ENCODE measurements at regions not wholly inside any gene's neighbourhood (a gene's known extent, or its start where the extent isn't known, plus 50 kb on each side); places are given as distances from the start of the nearest gene placed in this dataset.

DNA sequence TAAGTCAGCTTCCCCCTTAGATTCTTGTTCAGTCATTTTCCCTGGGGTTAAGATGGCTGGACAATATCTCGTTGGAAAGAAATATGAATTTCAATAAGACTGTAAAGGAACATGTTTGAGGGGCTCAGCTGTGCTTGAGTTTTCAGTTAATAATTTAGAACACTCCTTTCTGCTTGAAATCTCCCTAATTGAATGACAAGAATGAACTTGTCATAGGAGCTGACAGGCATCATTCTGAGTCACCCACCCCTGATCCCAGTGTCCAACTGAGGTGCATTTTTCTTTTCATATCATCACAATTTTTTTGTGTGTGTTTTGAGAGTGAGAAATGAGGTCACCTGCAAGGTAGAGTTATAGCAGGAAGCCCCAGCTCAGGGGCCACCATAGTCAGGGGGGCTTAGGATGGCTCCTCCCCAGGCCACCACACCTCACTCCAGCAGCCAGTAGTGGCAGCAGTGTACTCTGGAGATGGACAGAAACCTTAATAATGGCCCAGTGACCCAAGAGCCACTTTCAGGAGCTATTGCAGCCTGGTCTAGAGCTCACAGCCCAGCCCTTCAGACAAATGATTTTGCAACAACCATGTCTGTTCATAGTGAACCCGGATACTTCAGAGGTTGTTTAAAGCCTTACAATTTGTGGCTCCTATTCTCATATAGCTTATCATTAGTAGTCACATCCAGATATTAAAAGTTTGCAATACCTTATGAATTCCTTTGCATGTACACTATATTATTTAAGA, 174.5 kb downstream of the MAIP1 start:
- Mint-ChIP-seq H3K4me1 (no peaks in the 10 kb centered on the region), H3K36me3 (peaks cover 2% of the 10 kb centered on the region), H3K27me3 (no peaks in the 10 kb centered on the region), H3K4me3 (no peak overlapping the region), H3K9me3 (peaks cover 0 to 2% (median 0%) of the 10 kb centered on the region in 3 donors), H3K27ac (no peak overlapping the region)

DNA sequence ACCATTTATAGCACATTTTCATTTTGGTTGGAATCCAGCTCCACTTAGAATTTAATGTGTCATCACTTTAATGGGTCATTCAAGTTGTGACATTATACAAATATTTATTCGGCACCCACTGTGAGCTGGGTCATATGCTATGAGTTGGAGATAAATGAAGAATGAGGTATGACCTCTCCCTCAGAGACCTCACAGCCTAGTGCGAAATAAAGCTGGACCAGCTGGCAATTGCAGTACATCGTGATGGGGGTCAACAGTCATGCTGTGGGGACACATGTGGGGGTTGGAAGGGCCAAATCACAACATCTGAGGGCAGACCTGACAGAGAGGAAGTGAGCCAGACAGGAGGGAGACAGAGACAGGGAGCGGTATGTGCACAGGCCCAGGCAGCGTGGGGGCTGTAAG, 175.4 kb downstream of the MAIP1 start:
- Mint-ChIP-seq H3K36me3 (peaks cover 2% of the 10 kb centered on the region), H3K4me3 (no peak overlapping the region), H3K27ac (no peak overlapping the region), H3K27me3 (no peaks in the 10 kb centered on the region), H3K9me3 (peaks cover 0 to 2% (median 0%) of the 10 kb centered on the region in 3 donors), H3K4me1 (no peaks in the 10 kb centered on the region)

DNA sequence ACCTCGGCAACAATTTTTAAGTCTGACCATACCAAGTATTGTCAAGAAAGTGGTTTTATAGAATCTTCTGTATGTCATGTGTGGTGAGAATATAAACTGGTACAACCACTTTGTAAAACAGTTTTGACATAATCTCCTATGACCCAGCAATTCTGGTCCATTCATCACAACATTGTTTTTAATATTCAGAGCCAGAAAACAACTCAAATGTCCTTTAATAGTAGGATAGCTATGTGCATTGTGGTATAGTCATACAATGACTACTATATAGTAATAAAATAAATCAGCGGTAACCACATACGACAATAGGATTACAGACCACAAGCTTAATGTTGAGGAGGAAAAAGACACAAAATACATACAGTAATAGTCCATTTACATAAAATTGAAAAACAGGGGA, 175.2 kb upstream of the SPATS2L start:
- Mint-ChIP-seq H3K9me3 (peaks cover 0 to 2% (median 0%) of the 10 kb centered on the region in 3 donors), H3K36me3 (peaks cover 2% of the 10 kb centered on the region), H3K27me3 (no peaks in the 10 kb centered on the region), H3K4me3 (no peak overlapping the region), H3K4me1 (no peaks in the 10 kb centered on the region), H3K27ac (no peak overlapping the region)

DNA sequence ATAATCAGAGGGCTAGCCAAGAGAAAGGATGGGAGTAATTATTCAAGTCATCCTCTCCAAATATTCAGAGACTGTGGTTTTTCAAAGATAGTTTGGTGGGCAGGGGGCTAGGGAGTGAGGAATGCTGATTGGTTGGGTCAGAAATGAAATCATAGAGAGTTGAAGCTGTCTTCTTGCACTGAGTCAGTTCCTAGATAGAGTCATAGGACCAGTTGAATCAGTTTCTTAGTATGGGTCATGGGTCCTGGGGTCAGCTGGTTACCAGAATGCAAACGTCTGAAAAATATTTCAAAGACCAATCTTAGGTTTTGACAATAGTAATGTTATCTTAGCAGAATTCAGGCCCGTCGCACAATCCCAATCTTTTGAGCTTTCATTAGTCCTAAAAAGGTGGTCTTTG, 171.4 kb upstream of the SPATS2L start:
- Mint-ChIP-seq H3K27ac (no peak overlapping the region), H3K4me3 (no peak overlapping the region), H3K36me3 (no peaks in the 10 kb centered on the region), H3K27me3 (no peaks in the 10 kb centered on the region), H3K4me1 (no peaks in the 10 kb centered on the region), H3K9me3 (no peaks in the 10 kb centered on the region)

DNA sequence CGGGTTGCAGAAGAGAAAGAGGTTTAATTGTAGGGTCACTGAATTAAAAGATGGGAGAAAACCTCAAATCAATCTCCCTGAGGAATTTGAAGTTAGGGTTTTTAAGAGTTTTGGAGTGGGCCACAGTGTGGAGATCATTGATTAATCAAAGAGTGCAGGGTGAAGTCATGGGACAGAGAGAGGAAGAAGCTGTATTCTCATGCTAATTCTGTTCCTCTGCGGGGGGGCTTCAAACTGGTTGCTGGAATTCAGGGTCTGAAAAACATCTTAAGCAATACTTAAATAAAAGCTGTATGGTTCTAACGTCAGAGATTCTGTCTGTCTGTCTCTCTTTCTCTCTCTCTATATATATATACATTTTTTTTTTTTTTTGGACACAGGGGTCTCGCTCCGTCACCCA, 169.8 kb upstream of the SPATS2L start:
- Mint-ChIP-seq H3K9me3 (no peaks in the 10 kb centered on the region), H3K27ac (no peak overlapping the region), H3K36me3 (no peaks in the 10 kb centered on the region), H3K4me3 (no peak overlapping the region), H3K4me1 (no peaks in the 10 kb centered on the region), H3K27me3 (no peaks in the 10 kb centered on the region)

DNA sequence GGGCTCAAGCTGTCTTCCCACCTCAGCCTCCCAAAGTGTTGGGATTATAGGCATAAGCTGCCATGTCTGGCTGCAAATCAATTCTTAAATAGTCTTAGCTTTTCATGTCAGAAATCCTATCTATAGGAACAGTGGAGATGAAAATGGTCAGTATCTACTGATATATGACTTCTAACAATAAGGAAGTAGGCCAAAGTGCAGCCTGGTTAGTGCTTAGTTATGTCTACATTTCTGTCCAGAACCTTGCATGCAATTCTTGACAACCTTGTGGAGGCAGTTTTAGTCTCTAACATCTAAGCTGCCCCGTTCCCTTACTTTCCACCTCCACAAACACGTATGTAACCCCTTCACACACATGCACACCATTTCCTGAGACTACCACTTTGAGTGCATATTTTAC, 169.2 kb upstream of the SPATS2L start:
- no peak overlapping the region for H3K27ac Mint-ChIP-seq
- no peaks in the 10 kb centered on the region for H3K9me3 Mint-ChIP-seq
- no peaks in the 10 kb centered on the region for H3K36me3 Mint-ChIP-seq
- no peak overlapping the region for H3K4me3 Mint-ChIP-seq
- H3K4me1 Mint-ChIP-seq = no peaks in the 10 kb centered on the region
- no peaks in the 10 kb centered on the region for H3K27me3 Mint-ChIP-seq

DNA sequence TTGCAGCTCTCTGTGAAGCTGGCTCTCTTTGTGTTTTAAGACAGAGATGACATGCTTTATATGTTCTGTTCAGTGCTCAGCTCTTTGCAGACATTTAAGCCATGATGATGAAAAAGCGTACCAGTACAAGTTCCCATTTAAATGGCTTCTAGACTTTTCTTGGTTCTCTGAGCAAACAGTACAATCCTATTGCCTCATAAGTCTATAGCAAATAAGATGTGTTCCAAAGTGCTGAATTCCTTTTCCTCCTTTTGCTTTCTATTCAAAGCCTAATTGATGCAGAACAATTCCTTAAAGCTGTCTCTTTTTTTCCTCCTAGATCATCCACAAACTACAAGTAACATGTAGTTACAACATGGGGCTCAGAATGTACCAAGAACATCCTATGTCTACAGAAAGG, 168.8 kb upstream of the SPATS2L start:
- Mint-ChIP-seq H3K36me3 (no peaks in the 10 kb centered on the region), H3K4me1 (no peaks in the 10 kb centered on the region), H3K4me3 (no peak overlapping the region), H3K27ac (no peak overlapping the region), H3K27me3 (no peaks in the 10 kb centered on the region), H3K9me3 (no peaks in the 10 kb centered on the region)

DNA sequence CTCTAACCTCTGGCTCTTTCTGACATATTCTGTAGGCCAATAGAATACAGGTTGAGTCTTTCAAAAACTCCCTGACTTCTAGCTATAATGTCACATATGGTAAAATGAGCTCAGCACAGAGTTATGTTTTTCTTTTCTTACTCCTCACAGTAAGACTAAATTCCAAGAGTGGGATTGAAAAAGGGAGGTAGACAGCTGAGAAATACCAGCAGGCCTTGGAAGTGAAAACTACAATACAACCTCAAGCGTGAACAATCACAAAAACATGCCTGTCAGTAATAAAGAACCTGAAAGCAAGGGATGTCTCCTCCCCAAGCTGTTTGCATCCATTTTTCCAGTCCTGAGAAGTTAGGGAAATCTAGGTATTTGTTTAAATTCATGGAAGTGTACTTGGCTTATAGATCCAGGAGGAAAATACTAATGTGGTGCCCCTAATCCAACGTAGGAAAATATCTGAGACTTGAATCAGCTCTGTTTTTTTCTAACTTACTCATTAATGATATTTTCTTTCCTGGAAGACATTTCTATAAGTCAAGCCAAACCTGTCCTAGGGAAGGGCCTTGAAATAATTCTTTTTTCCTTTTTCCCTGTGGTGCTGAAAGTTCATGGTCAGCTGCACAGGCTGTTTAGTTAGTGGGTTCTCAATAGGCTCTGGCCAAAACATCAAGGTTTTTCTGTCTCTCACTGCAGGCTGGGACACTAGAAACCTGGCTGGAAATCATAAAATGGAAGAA, 167.9 kb upstream of the SPATS2L start:
- Mint-ChIP-seq H3K4me1 (no peaks in the 10 kb centered on the region), H3K36me3 (no peaks in the 10 kb centered on the region), H3K9me3 (no peaks in the 10 kb centered on the region), H3K27me3 (no peaks in the 10 kb centered on the region), H3K4me3 (no peak overlapping the region), H3K27ac (no peak overlapping the region)

DNA sequence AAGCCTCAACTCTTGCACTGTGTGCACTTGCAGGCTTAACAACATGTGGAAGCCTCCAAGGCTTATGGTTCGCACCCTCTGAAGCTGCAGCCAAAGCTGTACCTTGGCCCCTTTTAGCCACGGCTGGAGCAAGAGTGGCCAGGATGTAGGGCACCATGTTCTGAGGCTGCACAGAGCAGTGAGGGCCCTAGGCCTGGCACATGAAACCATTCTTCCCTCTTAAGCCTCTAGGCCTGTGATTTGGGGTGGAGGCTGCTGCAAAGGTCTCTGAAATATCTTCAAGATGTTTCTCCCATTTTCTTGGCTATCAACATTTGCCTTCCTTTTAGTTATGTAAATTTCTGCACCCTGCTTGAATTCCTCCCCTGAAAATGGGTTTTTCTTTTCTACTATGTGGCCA, 161.9 kb upstream of the SPATS2L start:
- Mint-ChIP-seq H3K36me3 (no peaks in the 10 kb centered on the region), H3K9me3 (peaks cover 6 to 12% (median 7%) of the 10 kb centered on the region in 3 donors), H3K4me1 (no peaks in the 10 kb centered on the region), H3K27me3 (no peaks in the 10 kb centered on the region), H3K4me3 (no peak overlapping the region), H3K27ac (no peak overlapping the region)

DNA sequence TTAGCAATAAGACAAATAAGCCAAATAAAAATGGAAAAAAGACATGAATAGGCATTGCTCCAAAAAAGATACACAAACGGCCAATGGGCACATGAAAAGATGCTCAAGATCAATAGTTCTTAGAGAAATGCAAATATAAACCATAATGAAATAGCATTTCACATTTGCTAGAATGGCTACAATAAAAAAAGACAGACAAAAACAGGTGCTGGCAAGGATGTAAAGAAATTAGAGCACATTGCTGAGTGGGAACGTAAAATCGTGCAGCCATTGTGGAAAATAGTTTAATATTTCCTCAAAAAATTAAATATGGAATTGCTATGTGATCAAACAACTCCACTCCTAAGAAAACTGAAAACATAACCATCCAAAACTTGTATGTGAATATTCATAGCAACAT, 160.0 kb upstream of the SPATS2L start:
- Mint-ChIP-seq H3K27me3 (no peaks in the 10 kb centered on the region), H3K36me3 (no peaks in the 10 kb centered on the region), H3K4me3 (no peak overlapping the region), H3K9me3 (peaks cover 8 to 18% (median 11%) of the 10 kb centered on the region in 3 donors), H3K4me1 (no peaks in the 10 kb centered on the region), H3K27ac (no peak overlapping the region)

DNA sequence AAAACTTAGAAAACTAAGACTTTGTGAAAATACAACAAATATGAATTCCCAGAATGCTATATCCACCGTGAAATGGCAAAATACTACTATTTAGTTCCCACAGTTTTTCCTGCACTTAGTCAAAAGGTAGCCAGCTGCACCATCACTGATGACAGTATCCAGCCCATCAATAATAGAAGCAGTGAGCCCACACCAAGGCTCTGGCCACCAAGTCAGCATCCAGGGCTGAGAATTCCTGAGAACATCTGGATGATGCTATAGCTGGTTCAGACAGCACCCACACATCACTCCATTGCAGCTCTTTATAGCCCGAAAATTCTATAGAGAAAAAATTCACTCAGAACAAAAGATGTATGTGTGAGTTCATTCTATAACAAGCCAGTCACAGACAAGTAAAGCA, 159.1 kb upstream of the SPATS2L start:
- Mint-ChIP-seq H3K27ac (no peak overlapping the region), H3K36me3 (no peaks in the 10 kb centered on the region), H3K27me3 (no peaks in the 10 kb centered on the region), H3K9me3 (peaks cover 8 to 18% (median 12%) of the 10 kb centered on the region in 3 donors), H3K4me1 (no peaks in the 10 kb centered on the region), H3K4me3 (no peak overlapping the region)

DNA sequence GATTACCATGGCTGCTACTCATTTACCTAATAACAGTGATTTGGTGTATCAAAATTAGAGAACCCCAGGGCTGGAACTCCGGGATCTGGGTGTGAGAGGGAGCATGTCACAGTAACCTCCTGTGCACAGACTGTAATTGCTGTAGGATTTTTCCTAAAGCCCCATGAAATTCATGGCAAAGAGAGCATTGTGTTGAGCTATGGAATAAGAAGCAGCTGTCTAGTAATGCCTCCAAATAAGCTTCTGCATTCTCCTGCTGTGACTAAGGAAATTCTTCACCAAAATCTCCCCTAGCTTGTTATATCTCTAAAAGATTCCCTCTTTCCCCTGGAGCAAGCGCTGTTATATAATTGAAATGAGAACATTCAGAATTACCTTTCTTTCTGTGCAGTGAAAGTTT, 158.1 kb upstream of the SPATS2L start:
- Mint-ChIP-seq H3K4me3 (no peak overlapping the region), H3K36me3 (no peaks in the 10 kb centered on the region), H3K27me3 (no peaks in the 10 kb centered on the region), H3K4me1 (no peaks in the 10 kb centered on the region), H3K27ac (no peak overlapping the region), H3K9me3 (peaks cover 8 to 24% (median 15%) of the 10 kb centered on the region in 3 donors)

DNA sequence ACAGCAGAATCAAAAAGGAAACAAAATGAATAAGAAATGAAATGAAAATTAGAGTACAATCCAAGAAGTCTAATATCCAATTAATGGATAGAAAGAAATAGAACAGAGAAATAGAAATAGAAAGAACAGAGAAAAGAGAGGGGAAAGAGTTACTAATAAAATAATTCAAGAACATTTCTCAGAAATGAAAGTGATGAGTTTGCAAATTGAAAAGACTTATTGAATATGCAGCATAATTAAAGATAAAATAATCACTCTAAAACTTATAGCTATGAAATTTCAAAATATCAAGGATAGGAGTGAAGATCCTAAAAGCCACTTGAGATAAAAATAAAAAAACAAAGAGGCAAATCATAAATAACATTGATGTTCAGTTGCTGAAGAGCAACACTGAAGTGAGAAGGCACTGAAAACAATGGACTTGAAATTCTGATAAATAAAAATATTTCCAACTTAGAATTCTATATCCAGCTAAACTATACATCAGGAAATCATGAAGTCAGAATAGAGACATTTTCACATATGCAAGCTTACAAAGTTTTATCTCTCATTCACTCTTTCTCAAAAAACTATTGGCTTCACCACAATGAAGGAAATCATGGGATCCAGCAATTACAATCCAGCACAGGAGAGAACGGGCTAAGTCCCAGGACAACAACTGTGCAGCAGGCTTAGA, 155.9 kb upstream of the SPATS2L start:
- no peaks in the 10 kb centered on the region for H3K27me3 Mint-ChIP-seq
- no peak overlapping the region for H3K27ac Mint-ChIP-seq
- no peak overlapping the region for H3K4me3 Mint-ChIP-seq
- no peaks in the 10 kb centered on the region for H3K4me1 Mint-ChIP-seq
- H3K36me3 Mint-ChIP-seq = no peaks in the 10 kb centered on the region
- peaks cover 8 to 14% (median 11%) of the 10 kb centered on the region in 3 donors for H3K9me3 Mint-ChIP-seq

DNA sequence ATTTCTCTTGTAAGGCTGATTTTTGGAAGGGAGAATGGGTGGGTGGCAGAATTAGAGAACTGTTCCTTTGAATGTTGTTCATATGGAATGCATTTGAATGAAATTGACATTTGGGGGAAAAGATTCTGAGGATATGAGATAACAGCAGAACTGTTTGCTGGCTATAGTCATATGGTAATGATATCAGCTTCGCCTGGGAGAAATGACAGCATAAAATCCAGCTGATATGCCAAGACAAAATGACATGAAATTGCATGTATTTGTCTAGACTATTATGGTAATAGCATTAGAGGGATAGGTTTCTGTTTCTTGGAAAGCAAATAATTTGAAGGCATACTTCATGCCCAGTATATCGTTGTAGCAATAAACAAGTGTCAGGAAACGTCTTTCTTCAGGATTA, 150.8 kb upstream of the SPATS2L start:
- no peaks in the 10 kb centered on the region for H3K36me3 Mint-ChIP-seq
- H3K4me1 Mint-ChIP-seq = no peaks in the 10 kb centered on the region
- H3K4me3 Mint-ChIP-seq = no peak overlapping the region
- H3K27ac Mint-ChIP-seq = no peak overlapping the region
- no peaks in the 10 kb centered on the region for H3K27me3 Mint-ChIP-seq
- peaks cover 4 to 7% (median 6%) of the 10 kb centered on the region in 3 donors for H3K9me3 Mint-ChIP-seq

DNA sequence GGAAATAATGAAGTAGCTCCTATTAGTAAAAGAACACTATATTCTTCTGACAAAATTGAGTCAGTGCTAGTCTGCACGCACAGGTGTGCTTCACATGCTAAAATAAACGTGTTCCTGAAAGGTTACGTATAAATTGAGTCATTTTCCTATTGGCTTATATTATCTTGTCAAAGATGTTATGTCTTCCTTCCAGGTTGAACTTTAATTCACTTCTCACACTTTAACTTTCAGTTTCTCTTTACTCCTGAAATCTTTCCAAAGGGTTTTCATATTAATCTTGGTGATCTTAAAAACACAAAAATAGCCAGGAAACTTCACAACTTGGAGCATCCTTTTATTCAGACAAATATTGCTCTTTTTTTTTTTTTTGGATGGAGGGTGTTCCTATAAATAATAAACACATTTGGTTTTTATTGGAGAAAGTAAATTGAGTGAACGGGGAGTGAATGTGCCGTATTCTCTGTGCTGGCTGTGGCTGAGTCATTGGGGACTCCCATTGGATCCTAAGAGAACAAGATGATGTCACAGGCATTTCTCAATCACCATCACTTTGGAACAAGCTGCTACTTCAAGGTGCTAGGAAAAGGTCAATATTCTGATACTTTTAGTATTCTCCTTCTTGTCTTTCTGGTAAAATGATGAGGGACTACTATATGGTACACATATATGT, 150.2 kb upstream of the SPATS2L start:
- Mint-ChIP-seq H3K4me1 (no peaks in the 10 kb centered on the region), H3K36me3 (no peaks in the 10 kb centered on the region), H3K4me3 (no peak overlapping the region), H3K9me3 (peaks cover 3 to 6% (median 4%) of the 10 kb centered on the region in 3 donors), H3K27ac (no peak overlapping the region), H3K27me3 (no peaks in the 10 kb centered on the region)

Data from IgD-negative memory B cell (primary cell).